ENCODE measurements at regions not wholly inside any gene's neighbourhood (a gene's known extent, or its start where the extent isn't known, plus 50 kb on each side); places are given as distances from the start of the nearest gene placed in this dataset.
A peak's percentile ranks its signal among the peaks of the same experiment; 100 is the strongest.

GRCh38 chr13:65860306-65860705 lies 1369.8 kb downstream of the PCDH9 start:
- H3K27ac Mint-ChIP-seq (ENCODE audit: unreplicated experiment), result no peak overlapping the region
- H3K4me1 ChIP-seq (ENCODE audit: insufficient read depth, low read length), result no peaks in the 10 kb centered on the region
- TF ChIP-seq EZH2 (IDR thresholded peaks at IDR 0.05; ENCODE audit: insufficient read depth, low read length) (no peak), CTCF (IDR thresholded peaks at IDR 0.05; ENCODE audit: insufficient read depth, low read depth, low read length) (no peak)
- no peaks in the 10 kb centered on the region for H3K36me3 ChIP-seq (ENCODE audit: insufficient read depth, low read length)
- no peak for FAIRE-seq
- H3K4me3 Mint-ChIP-seq (ENCODE audit: unreplicated experiment), result no peak overlapping the region
- no peak overlapping the region for H3K4me3 ChIP-seq (ENCODE audit: insufficient read depth, low read depth, low read length)
- H3K36me3 Mint-ChIP-seq (ENCODE audit: low read depth, unreplicated experiment), result no peaks in the 10 kb centered on the region
- H3K9me3 Mint-ChIP-seq (ENCODE audit: unreplicated experiment), result no peaks in the 10 kb centered on the region
- no peaks in the 10 kb centered on the region for H3K79me2 ChIP-seq (ENCODE audit: insufficient read depth, low read length)
- DNase-seq (ENCODE audit: low read depth), result no peak
- no peak overlapping the region for H3K4me2 ChIP-seq (ENCODE audit: low read length)
- no peak overlapping the region for H2AFZ ChIP-seq (ENCODE audit: low read depth, low read length)
- H3K4me1 Mint-ChIP-seq (ENCODE audit: low read depth, unreplicated experiment), result no peaks in the 10 kb centered on the region
- no peaks in the 10 kb centered on the region for H3K27me3 ChIP-seq (ENCODE audit: insufficient read depth, low read length)
- no peaks in the 10 kb centered on the region for H3K27me3 Mint-ChIP-seq (ENCODE audit: low read depth, unreplicated experiment)
- H4K20me1 ChIP-seq (ENCODE audit: insufficient read depth, low read length), result no peaks in the 10 kb centered on the region
- no peaks in the 10 kb centered on the region for H3K9me3 ChIP-seq (ENCODE audit: insufficient read depth, low read depth, low read length)
- no peak overlapping the region for H3K9ac ChIP-seq (ENCODE audit: low read length)
- no peak overlapping the region for H3K27ac ChIP-seq (ENCODE audit: low read depth, low read length)

- no peaks in the 10 kb centered on the region for H3K9me3 Mint-ChIP-seq (ENCODE audit: unreplicated experiment)
- Histone ChIP-seq H3K9me3 (ENCODE audit: insufficient read depth, low read depth, low read length) (no peaks in the 10 kb centered on the region), H3K4me3 (ENCODE audit: insufficient read depth, low read depth, low read length) (no peak overlapping the region), H3K27me3 (ENCODE audit: insufficient read depth, low read length) (no peaks in the 10 kb centered on the region), H3K27ac (ENCODE audit: low read depth, low read length) (no peak overlapping the region), H3K9ac (ENCODE audit: low read length) (no peak overlapping the region), H3K36me3 (ENCODE audit: insufficient read depth, low read length) (no peaks in the 10 kb centered on the region), H4K20me1 (ENCODE audit: insufficient read depth, low read length) (no peaks in the 10 kb centered on the region), H2AFZ (ENCODE audit: low read depth, low read length) (no peak overlapping the region), H3K4me2 (ENCODE audit: low read length) (no peak overlapping the region), H3K4me1 (ENCODE audit: insufficient read depth, low read length) (no peaks in the 10 kb centered on the region), H3K79me2 (ENCODE audit: insufficient read depth, low read length) (no peaks in the 10 kb centered on the region)
- no peak overlapping the region for H3K27ac Mint-ChIP-seq (ENCODE audit: unreplicated experiment)
- TF ChIP-seq CTCF (IDR thresholded peaks at IDR 0.05; ENCODE audit: insufficient read depth, low read depth, low read length), result no peak
- TF ChIP-seq EZH2 (IDR thresholded peaks at IDR 0.05; ENCODE audit: insufficient read depth, low read length), result no peak
- H3K36me3 Mint-ChIP-seq (ENCODE audit: low read depth, unreplicated experiment), result no peaks in the 10 kb centered on the region
- H3K4me3 Mint-ChIP-seq (ENCODE audit: unreplicated experiment), result no peak overlapping the region
- H3K27me3 Mint-ChIP-seq (ENCODE audit: low read depth, unreplicated experiment), result no peaks in the 10 kb centered on the region
- H3K4me1 Mint-ChIP-seq (ENCODE audit: low read depth, unreplicated experiment), result no peaks in the 10 kb centered on the region
- DNase-seq (ENCODE audit: low read depth) (no peak), FAIRE-seq (no peak)
Measured at GRCh38 chr13:65857942-65858565, 1372.1 kb downstream of the PCDH9 start.

- H3K4me1 ChIP-seq (ENCODE audit: insufficient read depth, low read length), result no peaks in the 10 kb centered on the region
- H3K4me2 ChIP-seq (ENCODE audit: low read length), result peak overlapping the region; percentile 7
- no peak overlapping the region for H3K9ac ChIP-seq (ENCODE audit: low read length)
- no peaks in the 10 kb centered on the region for H3K9me3 ChIP-seq (ENCODE audit: insufficient read depth, low read depth, low read length)
- Mint-ChIP-seq H3K27ac (ENCODE audit: unreplicated experiment) (no peak overlapping the region), H3K36me3 (ENCODE audit: low read depth, unreplicated experiment) (no peaks in the 10 kb centered on the region), H3K9me3 (ENCODE audit: unreplicated experiment) (no peaks in the 10 kb centered on the region), H3K4me3 (ENCODE audit: unreplicated experiment) (no peak overlapping the region), H3K4me1 (ENCODE audit: low read depth, unreplicated experiment) (no peaks in the 10 kb centered on the region), H3K27me3 (ENCODE audit: low read depth, unreplicated experiment) (no peaks in the 10 kb centered on the region)
- no peak overlapping the region for H3K4me3 ChIP-seq (ENCODE audit: insufficient read depth, low read depth, low read length)
- no peak for TF ChIP-seq CTCF (IDR thresholded peaks at IDR 0.05; ENCODE audit: insufficient read depth, low read depth, low read length)
- no peaks in the 10 kb centered on the region for H3K36me3 ChIP-seq (ENCODE audit: insufficient read depth, low read length)
- FAIRE-seq (no peak), DNase-seq (ENCODE audit: low read depth) (peak; percentile 48)
- no peaks in the 10 kb centered on the region for H4K20me1 ChIP-seq (ENCODE audit: insufficient read depth, low read length)
- H2AFZ ChIP-seq (ENCODE audit: low read depth, low read length), result no peak overlapping the region
- no peak overlapping the region for H3K27ac ChIP-seq (ENCODE audit: low read depth, low read length)
- H3K79me2 ChIP-seq (ENCODE audit: insufficient read depth, low read length), result no peaks in the 10 kb centered on the region
- H3K27me3 ChIP-seq (ENCODE audit: insufficient read depth, low read length), result no peaks in the 10 kb centered on the region
Measured at GRCh38 chr13:65856431-65856830, 1373.7 kb downstream of the PCDH9 start.

Measured in astrocyte (in vitro differentiated cells and primary cell).